ENCODE measurements at regions not wholly inside any gene's neighbourhood (a gene's known extent, or its start where the extent isn't known, plus 50 kb on each side); places are given as distances from the start of the nearest gene placed in this dataset.

DNA sequence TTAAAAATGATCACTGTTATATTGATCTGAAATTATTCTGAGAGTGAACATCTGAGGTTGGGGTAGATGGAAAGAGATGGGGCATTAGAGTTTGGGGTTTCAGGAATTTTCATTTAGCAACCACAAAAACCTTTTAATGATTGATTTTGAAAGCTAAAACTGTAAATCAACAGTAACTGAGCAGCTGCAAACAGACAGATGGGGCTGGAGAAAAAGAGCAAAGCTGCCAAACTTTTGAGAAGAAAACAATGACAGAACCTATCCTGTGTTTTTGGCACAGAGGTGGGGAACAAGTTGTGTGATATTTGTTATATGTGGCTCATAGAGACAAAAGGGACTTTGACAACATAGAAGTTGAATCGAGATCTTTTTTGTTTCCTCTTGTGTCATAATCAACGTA lies 415.8 kb upstream of the DSEL start:
- H3K27ac ChIP-seq = no peak overlapping the region
- no peak for TF ChIP-seq ZFX (IDR thresholded peaks at IDR 0.05; ENCODE audit: borderline replicate concordance)
- TF ChIP-seq CTCF (IDR thresholded peaks at IDR 0.05) = no peak

DNA sequence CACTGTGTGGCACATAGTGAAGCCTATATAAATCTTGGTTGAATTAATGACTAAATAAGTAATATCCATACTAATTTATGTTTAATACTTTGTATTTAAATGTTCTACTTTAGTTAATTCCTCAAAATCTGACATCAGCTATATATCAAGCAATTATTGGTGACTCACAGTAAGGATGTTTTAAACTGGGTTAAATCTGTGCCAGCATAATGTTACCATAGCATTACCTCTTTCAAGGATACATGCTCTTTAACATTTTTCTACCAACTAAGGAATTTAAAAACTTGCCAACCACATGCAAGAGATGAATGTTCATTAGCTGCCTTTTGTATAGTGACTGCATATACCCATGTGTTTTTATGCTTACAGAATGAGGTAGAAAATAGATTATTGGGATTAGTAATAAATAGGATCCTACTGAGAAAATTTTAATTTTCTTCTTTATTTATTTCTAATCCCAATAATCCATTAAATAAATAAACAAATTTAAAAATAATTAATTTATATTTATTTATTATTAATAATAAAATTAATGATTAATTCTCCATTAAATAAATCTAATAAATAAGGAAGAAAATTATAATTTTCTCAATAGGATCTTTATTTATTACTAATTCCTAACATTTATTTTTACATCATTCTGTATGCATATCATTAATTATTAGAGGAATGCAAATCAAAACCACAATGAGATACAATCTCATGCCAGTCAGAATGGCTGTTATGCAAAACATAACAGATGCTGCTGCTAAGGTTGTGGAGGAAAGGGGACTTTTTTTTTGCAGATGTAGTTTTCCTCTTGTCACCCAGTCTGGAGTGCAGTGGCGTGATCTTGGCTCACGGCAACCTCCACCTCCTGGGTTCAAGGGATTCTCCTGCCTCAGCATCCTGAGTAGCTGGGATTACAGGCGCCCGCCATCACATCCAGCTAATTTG lies 410.7 kb upstream of the DSEL start:
- H3K27ac ChIP-seq = no peak overlapping the region

GRCh38 chr18:67924656-67925055 lies 408.1 kb upstream of the DSEL start:
- H3K27ac ChIP-seq = no peak overlapping the region
- no peak for TF ChIP-seq CTCF (IDR thresholded peaks at IDR 0.05)
- TF ChIP-seq ZFX (IDR thresholded peaks at IDR 0.05; ENCODE audit: borderline replicate concordance) = no peak

More for the DNA sequence above, 410.7 kb upstream of the DSEL start:
- no peak for TF ChIP-seq CTCF (IDR thresholded peaks at IDR 0.05)
- TF ChIP-seq ZFX (IDR thresholded peaks at IDR 0.05; ENCODE audit: borderline replicate concordance) = no peak

DNA sequence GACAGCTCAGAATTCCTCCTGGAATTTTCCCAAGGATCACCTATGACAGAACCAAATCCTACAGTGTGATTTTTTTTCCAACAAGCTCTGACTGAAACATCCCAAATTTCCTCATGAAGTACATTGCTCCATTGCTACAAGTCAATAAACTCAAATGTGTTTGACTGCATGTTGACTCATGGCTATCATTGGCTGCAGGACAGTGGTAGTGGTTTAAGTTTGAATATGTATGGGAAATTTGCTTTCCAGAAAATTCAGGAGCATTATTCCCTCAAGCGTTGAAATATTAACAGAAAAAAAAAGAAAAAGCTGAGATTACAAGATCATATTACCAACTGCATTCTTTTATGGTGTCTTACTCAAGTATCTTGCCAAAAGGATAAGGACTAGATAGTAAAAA lies 402.8 kb upstream of the DSEL start:
- no peak overlapping the region for H3K27ac ChIP-seq

GRCh38 chr18:67916097-67916496 lies 399.6 kb upstream of the DSEL start:
- H3K27ac ChIP-seq = no peak overlapping the region
- TF ChIP-seq CTCF (IDR thresholded peaks at IDR 0.05) (no peak), ZFX (IDR thresholded peaks at IDR 0.05; ENCODE audit: borderline replicate concordance) (no peak)

More for the DNA sequence above, 402.8 kb upstream of the DSEL start:
- TF ChIP-seq ZFX (IDR thresholded peaks at IDR 0.05; ENCODE audit: borderline replicate concordance) (no peak), CTCF (IDR thresholded peaks at IDR 0.05) (no peak)

GRCh38 chr18:67913040-67913439 lies 396.5 kb upstream of the DSEL start:
- no peak overlapping the region for H3K27ac ChIP-seq
- TF ChIP-seq CTCF (IDR thresholded peaks at IDR 0.05) = no peak
- TF ChIP-seq ZFX (IDR thresholded peaks at IDR 0.05; ENCODE audit: borderline replicate concordance) = no peak

DNA sequence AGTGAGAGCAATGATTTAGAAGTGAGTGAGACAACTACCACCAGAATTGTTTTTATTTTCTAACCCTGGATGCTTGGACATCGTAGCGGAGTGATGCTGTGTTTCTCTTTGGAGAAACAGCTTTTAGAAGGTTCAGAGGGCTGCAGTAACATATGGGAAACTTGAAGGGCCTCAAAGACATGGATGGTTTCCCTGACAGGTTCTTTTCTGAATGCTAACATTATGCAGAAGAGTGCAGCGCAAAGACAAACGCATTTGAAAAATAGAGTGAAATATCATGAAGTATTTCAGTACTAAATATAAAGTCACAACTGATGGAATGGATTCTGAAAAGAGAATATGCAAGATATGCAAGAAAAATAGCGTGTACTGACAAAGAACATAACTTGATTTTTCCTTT lies 385.1 kb upstream of the DSEL start:
- TF ChIP-seq CTCF (IDR thresholded peaks at IDR 0.05) = no peak
- H3K27ac ChIP-seq = no peak overlapping the region
